GM19240 (cell line): ENCODE measurements at regions not wholly inside any gene's neighbourhood (a gene's known extent, or its start where the extent isn't known, plus 50 kb on each side); places are given as distances from the start of the nearest gene placed in this dataset.

Experiments used
- DNase-seq: peaks from one replicate; pipeline ENCODE4 v3.0.0; 2011; ENCODE audit warnings: low spot score; ENCODE audit not compliant: insufficient read length

GRCh38 chr13:24076109-24076508 is 84.4 kb upstream of the SPATA13 start:
- DNase-seq, result no peak

- DNase-seq, result no peak
Measured at GRCh38 chr13:24076636-24077035, 83.9 kb upstream of the SPATA13 start.

- DNase-seq, result no peak
Measured at GRCh38 chr13:24080134-24080533, 80.4 kb upstream of the SPATA13 start.

- DNase-seq, result no peak
Measured at GRCh38 chr13:24081387-24081786, 79.1 kb upstream of the SPATA13 start.

- DNase-seq, result no peak
Measured at GRCh38 chr13:24083141-24083540, 77.4 kb upstream of the SPATA13 start.

GRCh38 chr13:24083722-24084421 is 76.6 kb upstream of the SPATA13 start:
- no peak for DNase-seq

- no peak for DNase-seq
Measured at GRCh38 chr13:24085662-24086061, 74.9 kb upstream of the SPATA13 start.

GRCh38 chr13:24086642-24087041 is 73.9 kb upstream of the SPATA13 start:
- DNase-seq, result no peak

- no peak for DNase-seq
Measured at GRCh38 chr13:24087605-24088225, 72.8 kb upstream of the SPATA13 start.

- no peak for DNase-seq
Measured at GRCh38 chr13:24090049-24090448, 70.5 kb upstream of the SPATA13 start.

- no peak for DNase-seq
Measured at GRCh38 chr13:24091080-24091479, 69.4 kb upstream of the SPATA13 start.

- DNase-seq, result no peak
Measured at GRCh38 chr13:24092108-24092507, 68.4 kb upstream of the SPATA13 start.

- DNase-seq, result no peak
Measured at GRCh38 chr13:24093047-24093446, 67.5 kb upstream of the SPATA13 start.

- DNase-seq, result no peak
Measured at GRCh38 chr13:24096659-24097058, 63.9 kb upstream of the SPATA13 start.

- DNase-seq, result no peak
Measured at GRCh38 chr13:24097064-24097463, 63.5 kb upstream of the SPATA13 start.

- DNase-seq, result no peak
Measured at GRCh38 chr13:24097667-24098066, 62.9 kb upstream of the SPATA13 start.

GRCh38 chr13:24099490-24099889 is 61.0 kb upstream of the SPATA13 start:
- DNase-seq, result no peak

- DNase-seq, result no peak
Measured at GRCh38 chr13:24100188-24100587, 60.3 kb upstream of the SPATA13 start.

GRCh38 chr13:24103782-24104372 is 56.6 kb upstream of the SPATA13 start:
- DNase-seq, result no peak

GRCh38 chr13:24104723-24105122 is 55.8 kb upstream of the SPATA13 start:
- no peak for DNase-seq

GRCh38 chr13:24106429-24106828 is 54.1 kb upstream of the SPATA13 start:
- no peak for DNase-seq

GRCh38 chr13:24107955-24108614 is 52.4 kb upstream of the SPATA13 start:
- DNase-seq, result no peak
